Activated B cell treated with CpG ODN at 0.5 μM for 24 hours (primary cell): ENCODE measurements at regions not wholly inside any gene's neighbourhood (a gene's known extent, or its start where the extent isn't known, plus 50 kb on each side); places are given as distances from the start of the nearest gene placed in this dataset.

ENCODE experiments used
- ATAC-seq: fragments of 200-7000 bp; cut with Tn5 transposase; one replicate; pipeline ENCODE4 v1.10.0; 2021; ENCODE audit warnings: low read depth, mild to moderate bottlenecking, moderate library complexity
- CTCF ChIA-PET: fragments of 350-600 bp; sonication (Branson Sonifier 250); formaldehyde crosslinking; loops from one replicate; lab custom pipeline; 2021; ENCODE audit warnings: antibody characterized with exemption; lab: Charles Lee
- POLR2A ChIA-PET: fragments of 350-600 bp; sonication (Branson Sonifier 250); formaldehyde crosslinking; loops from one replicate; lab custom pipeline; 2021; ENCODE audit warnings: antibody characterized with exemption; lab: Charles Lee
- DNase-seq: peaks from one replicate; pipeline ENCODE4 v3.0.0; 2022
- H3K27ac Mint-ChIP-seq: one replicate; pipeline ENCODE4 v1.8.0; 2020; ENCODE audit warnings: mixed read lengths
- H3K27me3 Mint-ChIP-seq: one replicate; pipeline ENCODE4 v1.8.0; 2021; ENCODE audit warnings: mixed read lengths
- H3K36me3 Mint-ChIP-seq: one replicate; pipeline ENCODE4 v1.8.0; 2021; ENCODE audit warnings: low read depth, mixed read lengths
- H3K4me1 Mint-ChIP-seq: one replicate; pipeline ENCODE4 v1.8.0; 2021; ENCODE audit warnings: mixed read lengths
- H3K4me3 Mint-ChIP-seq: one replicate; pipeline ENCODE4 v1.8.0; 2020; ENCODE audit warnings: mild to moderate bottlenecking, mixed read lengths
- H3K9me3 Mint-ChIP-seq: one replicate; pipeline ENCODE4 v1.8.0; 2020; ENCODE audit warnings: mixed read lengths
- CTCF ChIP-seq: fragments of 200-600 bp; IDR thresholded peaks from one replicate; pipeline ENCODE4 v1.8.0; 2022; ENCODE audit warnings: antibody characterized with exemption, mild to moderate bottlenecking
- intact Hi-C: fragments of 100-400 bp; cut with micrococcal nuclease; formaldehyde crosslinking; loops from one replicate; pipeline ENCODE4 v1.15.1; 2024

GRCh38 chr18:40036861-40037260, 1918.2 kb upstream of the PIK3C3 start:
- H3K27me3 Mint-ChIP-seq = no peaks in the 10 kb centered on the region
- TF ChIP-seq CTCF = no peak
- H3K27ac Mint-ChIP-seq = no peak overlapping the region
- H3K4me3 Mint-ChIP-seq = no peak overlapping the region
- ATAC-seq (no peak), DNase-seq (no peak)
- no peaks in the 10 kb centered on the region for H3K4me1 Mint-ChIP-seq
- no peaks in the 10 kb centered on the region for H3K36me3 Mint-ChIP-seq
- ChIA-PET CTCF (no interaction called here), POLR2A (no interaction called here)
- intact Hi-C loops = no loop called here
- peaks cover 7% of the 10 kb centered on the region for H3K9me3 Mint-ChIP-seq

- POLR2A ChIA-PET = no interaction called here
- CTCF ChIA-PET = no interaction called here
Observed at GRCh38 chr18:40035966-40036365, 1919.1 kb upstream of the PIK3C3 start.

GRCh38 chr18:40032076-40032475, 1923.0 kb upstream of the PIK3C3 start:
- ChIA-PET CTCF (no interaction called here), POLR2A (no interaction called here)
- Mint-ChIP-seq H3K36me3 (no peaks in the 10 kb centered on the region), H3K9me3 (peaks cover 2% of the 10 kb centered on the region), H3K27ac (no peak overlapping the region), H3K4me3 (no peak overlapping the region), H3K4me1 (no peaks in the 10 kb centered on the region), H3K27me3 (no peaks in the 10 kb centered on the region)
- intact Hi-C loops = no loop called here
- no peak for DNase-seq
- no peak for TF ChIP-seq CTCF
- no peak for ATAC-seq

More at GRCh38 chr18:40035966-40036365, 1919.1 kb upstream of the PIK3C3 start:
- H3K4me3 Mint-ChIP-seq = no peak overlapping the region
- no peak for DNase-seq
- H3K27me3 Mint-ChIP-seq = no peaks in the 10 kb centered on the region
- no peaks in the 10 kb centered on the region for H3K36me3 Mint-ChIP-seq
- no peak overlapping the region for H3K27ac Mint-ChIP-seq
- no peaks in the 10 kb centered on the region for H3K4me1 Mint-ChIP-seq
- no peak for TF ChIP-seq CTCF
- intact Hi-C loops = no loop called here
- peaks cover 4% of the 10 kb centered on the region for H3K9me3 Mint-ChIP-seq
- no peak for ATAC-seq

- Mint-ChIP-seq H3K27me3 (no peaks in the 10 kb centered on the region), H3K36me3 (no peaks in the 10 kb centered on the region), H3K4me3 (no peak overlapping the region), H3K27ac (no peak overlapping the region), H3K9me3 (peaks cover 2% of the 10 kb centered on the region), H3K4me1 (no peaks in the 10 kb centered on the region)
- CTCF ChIA-PET = no interaction called here
- ATAC-seq (no peak), DNase-seq (no peak)
- intact Hi-C loops = no loop called here
- POLR2A ChIA-PET = no interaction called here
- no peak for TF ChIP-seq CTCF
Observed at GRCh38 chr18:40031435-40031834, 1923.6 kb upstream of the PIK3C3 start.

GRCh38 chr18:40019797-40020392, 1935.1 kb upstream of the PIK3C3 start:
- no peaks in the 10 kb centered on the region for H3K4me1 Mint-ChIP-seq
- no peak overlapping the region for H3K4me3 Mint-ChIP-seq
- H3K27ac Mint-ChIP-seq = no peak overlapping the region
- H3K27me3 Mint-ChIP-seq = no peaks in the 10 kb centered on the region
- intact Hi-C loops = no loop called here
- no peaks in the 10 kb centered on the region for H3K36me3 Mint-ChIP-seq
- POLR2A ChIA-PET = no interaction called here
- H3K9me3 Mint-ChIP-seq = peaks cover 5% of the 10 kb centered on the region
- CTCF ChIA-PET = no interaction called here
- DNase-seq (no peak), ATAC-seq (no peak)
- TF ChIP-seq CTCF = no peak
